Hepatocyte (in vitro differentiated cells): ENCODE measurements at regions not wholly inside any gene's neighbourhood (a gene's known extent, or its start where the extent isn't known, plus 50 kb on each side); places are given as distances from the start of the nearest gene placed in this dataset.

Experiments used
- DNase-seq: peaks from one replicate; pipeline ENCODE4 v3.0.0-alpha.2; 2016; ENCODE audit warnings: low spot score
- H2AFZ ChIP-seq: fragments of 200-600 bp; sonication (generic); 2 replicates; pipeline ENCODE4 v1.6.0; 2016; ENCODE audit warnings: antibody characterized with exemption, mild to moderate bottlenecking
- H3K27ac ChIP-seq: fragments of 200-600 bp; sonication (generic); 2 replicates; pipeline ENCODE4 v1.5.1; 2016; ENCODE audit warnings: mild to moderate bottlenecking
- H3K27me3 ChIP-seq: fragments of 200-600 bp; sonication (generic); 2 replicates; pipeline ENCODE4 v1.6.1; 2016
- H3K36me3 ChIP-seq: fragments of 200-600 bp; sonication (generic); replicated peaks from 2 replicates; pipeline ENCODE4 v1.5.1; 2016; ENCODE audit warnings: low read depth; ENCODE audit not compliant: insufficient read depth
- H3K4me1 ChIP-seq: fragments of 200-600 bp; sonication (generic); 2 replicates; pipeline ENCODE4 v1.5.1; 2016; ENCODE audit warnings: mild to moderate bottlenecking, moderate library complexity; ENCODE audit not compliant: insufficient read depth
- H3K4me2 ChIP-seq: fragments of 200-600 bp; sonication (generic); 2 replicates; pipeline ENCODE4 v1.6.0; 2016
- H3K4me3 ChIP-seq: fragments of 200-600 bp; sonication (generic); 2 replicates; pipeline ENCODE4 v1.5.1; 2016; ENCODE audit warnings: mild to moderate bottlenecking
- H3K79me2 ChIP-seq: fragments of 200-600 bp; sonication (generic); 2 replicates; pipeline ENCODE4 v1.6.0; 2017; ENCODE audit warnings: mild to moderate bottlenecking
- H3K9me2 ChIP-seq: fragments of 200-600 bp; sonication (generic); replicated peaks from 2 replicates; pipeline ENCODE4 v1.6.0; 2017; ENCODE audit warnings: mild to moderate bottlenecking; ENCODE audit not compliant: insufficient read depth
- H3K9me3 ChIP-seq: fragments of 200-600 bp; sonication (generic); 2 replicates; pipeline ENCODE4 v1.5.1; 2016; ENCODE audit warnings: low read depth, mild to moderate bottlenecking
- H4K20me1 ChIP-seq: fragments of 200-600 bp; sonication (generic); 2 replicates; pipeline ENCODE4 v1.6.0; 2016; ENCODE audit warnings: mild to moderate bottlenecking; ENCODE audit not compliant: insufficient read depth, poor library complexity, severe bottlenecking
- EZH2 ChIP-seq: fragments of 200-600 bp; sonication (generic); IDR thresholded peaks from 2 replicates; pipeline ENCODE4 v1.6.1; 2016; ENCODE audit warnings: antibody characterized with exemption, mild to moderate bottlenecking, borderline replicate concordance
- EZH2phosphoT487 ChIP-seq: fragments of 200-600 bp; sonication (generic); IDR thresholded peaks from one replicate; pipeline ENCODE4 v1.6.1; 2018; ENCODE audit warnings: antibody characterized with exemption, mild to moderate bottlenecking, low read depth, moderate library complexity; ENCODE audit not compliant: unreplicated experiment, severe bottlenecking
- WGBS: methylation state at CpG from one replicate; pipeline ENCODE4 v1.1.6; 2016; ENCODE audit warnings: low lambda C conversion rate; ENCODE audit errors: missing lambda C conversion rate; 5-methylcytosine and 5-hydroxymethylcytosine counted together
- TF ChIP-seq, protein P1 (sequence below): fragments of 200-600 bp; sonication (generic); IDR thresholded peaks from 2 replicates; pipeline ENCODE4 v1.5.1; 2016; ENCODE audit warnings: antibody characterized with exemption, mild to moderate bottlenecking; ENCODE audit not compliant: poor library complexity

- no peaks in the 10 kb centered on the region for H3K9me3 ChIP-seq
- no peaks in the 10 kb centered on the region for H3K79me2 ChIP-seq
- H3K9me2 ChIP-seq: no peaks in the 10 kb centered on the region
- no peaks in the 10 kb centered on the region for H3K27me3 ChIP-seq
- H3K4me1 ChIP-seq: no peaks in the 10 kb centered on the region
- no peaks in the 10 kb centered on the region for H3K36me3 ChIP-seq
- WGBS: 80% methylated on average over 3 of the region's 3 CpGs
- H2AFZ ChIP-seq: no peak overlapping the region
- H3K4me2 ChIP-seq: no peak overlapping the region
- TF ChIP-seq EZH2 (no peak), EZH2phosphoT487 (no peak)
- TF ChIP-seq, protein P1, sequence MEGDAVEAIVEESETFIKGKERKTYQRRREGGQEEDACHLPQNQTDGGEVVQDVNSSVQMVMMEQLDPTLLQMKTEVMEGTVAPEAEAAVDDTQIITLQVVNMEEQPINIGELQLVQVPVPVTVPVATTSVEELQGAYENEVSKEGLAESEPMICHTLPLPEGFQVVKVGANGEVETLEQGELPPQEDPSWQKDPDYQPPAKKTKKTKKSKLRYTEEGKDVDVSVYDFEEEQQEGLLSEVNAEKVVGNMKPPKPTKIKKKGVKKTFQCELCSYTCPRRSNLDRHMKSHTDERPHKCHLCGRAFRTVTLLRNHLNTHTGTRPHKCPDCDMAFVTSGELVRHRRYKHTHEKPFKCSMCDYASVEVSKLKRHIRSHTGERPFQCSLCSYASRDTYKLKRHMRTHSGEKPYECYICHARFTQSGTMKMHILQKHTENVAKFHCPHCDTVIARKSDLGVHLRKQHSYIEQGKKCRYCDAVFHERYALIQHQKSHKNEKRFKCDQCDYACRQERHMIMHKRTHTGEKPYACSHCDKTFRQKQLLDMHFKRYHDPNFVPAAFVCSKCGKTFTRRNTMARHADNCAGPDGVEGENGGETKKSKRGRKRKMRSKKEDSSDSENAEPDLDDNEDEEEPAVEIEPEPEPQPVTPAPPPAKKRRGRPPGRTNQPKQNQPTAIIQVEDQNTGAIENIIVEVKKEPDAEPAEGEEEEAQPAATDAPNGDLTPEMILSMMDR: no peak
- H4K20me1 ChIP-seq: no peaks in the 10 kb centered on the region
- DNase-seq: no peak
- no peak overlapping the region for H3K27ac ChIP-seq
- no peak overlapping the region for H3K4me3 ChIP-seq
These were observed 230.2 kb downstream of the LMO4 start for GRCh38 chr1:87558921-87559320.

GRCh38 chr1:87560137-87560536, 231.5 kb downstream of the LMO4 start:
- WGBS: 95% methylated on average over 3 of the region's 3 CpGs
- H3K4me3 ChIP-seq: no peak overlapping the region
- H3K27me3 ChIP-seq: no peaks in the 10 kb centered on the region
- H3K36me3 ChIP-seq: no peaks in the 10 kb centered on the region
- no peaks in the 10 kb centered on the region for H3K9me2 ChIP-seq
- no peaks in the 10 kb centered on the region for H3K4me1 ChIP-seq
- DNase-seq: no peak
- no peak overlapping the region for H3K4me2 ChIP-seq
- H3K9me3 ChIP-seq: no peaks in the 10 kb centered on the region
- TF ChIP-seq EZH2phosphoT487: no peak
- TF ChIP-seq, protein P1: no peak
- no peak for TF ChIP-seq EZH2
- H3K79me2 ChIP-seq: no peaks in the 10 kb centered on the region
- no peaks in the 10 kb centered on the region for H4K20me1 ChIP-seq
- no peak overlapping the region for H3K27ac ChIP-seq
- H2AFZ ChIP-seq: no peak overlapping the region

DNA sequence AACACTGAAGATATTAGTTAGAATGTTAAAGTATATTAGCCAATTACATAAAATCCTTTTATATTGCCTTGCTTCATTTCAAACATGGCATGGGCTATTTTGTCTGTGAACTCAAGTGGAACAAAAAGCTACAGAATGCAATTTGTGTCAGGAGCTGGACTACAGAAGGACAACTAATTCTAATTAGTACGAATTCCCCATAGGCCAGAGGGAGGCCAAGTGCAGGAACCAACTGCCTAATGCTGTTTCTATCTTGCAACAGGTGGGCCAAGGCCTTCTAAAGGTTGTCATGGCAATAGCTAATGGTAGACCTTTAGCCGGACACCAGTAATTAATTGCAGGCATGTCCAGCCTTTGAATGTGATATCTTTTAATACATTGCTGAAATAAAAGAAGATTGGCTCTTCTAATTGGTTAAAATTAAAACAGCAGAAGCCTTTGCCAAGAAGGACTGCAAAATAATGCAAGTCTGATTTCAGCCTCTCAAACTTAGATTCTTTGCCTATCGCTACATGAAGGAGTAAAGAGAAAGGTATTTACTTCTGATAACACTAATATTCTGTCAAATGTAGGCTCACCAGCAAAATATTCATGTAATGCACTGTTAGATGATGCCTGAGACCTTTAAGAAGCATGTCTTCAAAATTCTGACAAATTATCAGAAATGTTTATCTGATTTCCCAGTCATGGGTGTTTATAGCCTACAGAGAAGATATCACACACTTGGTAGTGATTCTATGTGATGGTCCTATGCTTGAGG, 232.1 kb downstream of the LMO4 start:
- no peak for DNase-seq
- no peak overlapping the region for H2AFZ ChIP-seq
- TF ChIP-seq EZH2phosphoT487: no peak
- TF ChIP-seq, protein P1: no peak
- TF ChIP-seq EZH2: no peak
- H3K36me3 ChIP-seq: no peaks in the 10 kb centered on the region
- no peaks in the 10 kb centered on the region for H3K79me2 ChIP-seq
- whole genome bisulfite sequencing: 84% methylated on average over 3 of the region's 3 CpGs
- no peak overlapping the region for H3K4me3 ChIP-seq
- no peak overlapping the region for H3K4me2 ChIP-seq
- no peaks in the 10 kb centered on the region for H3K9me2 ChIP-seq
- no peaks in the 10 kb centered on the region for H3K9me3 ChIP-seq
- H3K27ac ChIP-seq: no peak overlapping the region
- no peaks in the 10 kb centered on the region for H3K27me3 ChIP-seq
- no peaks in the 10 kb centered on the region for H4K20me1 ChIP-seq
- H3K4me1 ChIP-seq: no peaks in the 10 kb centered on the region

DNA sequence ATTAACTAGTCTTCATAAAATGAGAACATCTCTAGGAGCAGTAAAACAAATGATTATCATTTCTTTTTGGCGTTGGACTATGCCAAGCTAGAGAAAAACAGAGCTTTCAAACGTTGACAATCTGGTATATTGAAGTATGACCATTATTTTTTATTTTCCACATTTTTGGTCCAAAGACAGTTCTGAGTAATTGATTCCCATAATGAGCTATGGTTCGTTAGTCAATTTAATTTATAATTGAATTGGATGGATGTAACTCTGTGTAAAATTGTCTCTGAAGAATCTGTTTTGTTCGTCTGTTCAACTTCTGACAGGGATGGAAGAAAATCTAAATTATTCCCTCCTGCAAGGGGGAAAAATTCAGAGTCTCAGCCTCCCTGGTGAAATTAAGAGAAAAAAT, 234.5 kb downstream of the LMO4 start:
- no peak overlapping the region for H2AFZ ChIP-seq
- TF ChIP-seq, protein P1: no peak
- TF ChIP-seq EZH2 (no peak), EZH2phosphoT487 (no peak)
- no peak for DNase-seq
- H3K27me3 ChIP-seq: no peaks in the 10 kb centered on the region
- WGBS: 87% methylated on average over 4 of the region's 4 CpGs
- H3K4me2 ChIP-seq: no peak overlapping the region
- H3K4me3 ChIP-seq: no peak overlapping the region
- no peaks in the 10 kb centered on the region for H3K4me1 ChIP-seq
- no peaks in the 10 kb centered on the region for H3K79me2 ChIP-seq
- no peaks in the 10 kb centered on the region for H3K9me2 ChIP-seq
- H3K9me3 ChIP-seq: no peaks in the 10 kb centered on the region
- H4K20me1 ChIP-seq: no peaks in the 10 kb centered on the region
- H3K36me3 ChIP-seq: no peaks in the 10 kb centered on the region
- no peak overlapping the region for H3K27ac ChIP-seq
